NCI-H446 (cell line): ENCODE measurements at regions not wholly inside any gene's neighbourhood (a gene's known extent, or its start where the extent isn't known, plus 50 kb on each side); places are given as distances from the start of the nearest gene placed in this dataset.

Experiments used
- DNase-seq, 2 experiments: peaks; one replicate each; lab custom pipeline; 2025; lab: John Stamatoyannopoulos, UW

GRCh38 chr2:16331772-16332171 is 333.9 kb downstream of the CYRIA start:
- DNase-seq, result no peak

- DNase-seq, result no peak
Measured at GRCh38 chr2:16330982-16331381, 334.7 kb downstream of the CYRIA start.

GRCh38 chr2:16330571-16330970 is 335.1 kb downstream of the CYRIA start:
- DNase-seq, result no peak

- no peak for DNase-seq
Measured at GRCh38 chr2:16330012-16330411, 335.6 kb downstream of the CYRIA start.

- DNase-seq, result no peak
Measured at GRCh38 chr2:16329421-16329820, 336.2 kb downstream of the CYRIA start.

GRCh38 chr2:16328521-16329190 is 337.0 kb downstream of the CYRIA start:
- no peak for DNase-seq

- no peak for DNase-seq
Measured at GRCh38 chr2:16327326-16327725, 338.3 kb downstream of the CYRIA start.

- DNase-seq, result no peak
Measured at GRCh38 chr2:16326711-16327300, 338.8 kb downstream of the CYRIA start.

- DNase-seq, result no peak
Measured at GRCh38 chr2:16325976-16326510, 339.6 kb downstream of the CYRIA start.

GRCh38 chr2:16325016-16325975 is 340.3 kb downstream of the CYRIA start:
- no peak for DNase-seq

- DNase-seq, result no peak
Measured at GRCh38 chr2:16324544-16324937, 341.1 kb downstream of the CYRIA start.

GRCh38 chr2:16323551-16324543 is 341.8 kb downstream of the CYRIA start:
- no peak for DNase-seq

GRCh38 chr2:16323126-16323520 is 342.5 kb downstream of the CYRIA start:
- DNase-seq, result no peak

- no peak for DNase-seq
Measured at GRCh38 chr2:16322308-16323125, 343.1 kb downstream of the CYRIA start.

- DNase-seq, result no peak
Measured at GRCh38 chr2:16321872-16322271, 343.8 kb downstream of the CYRIA start.

- no peak for DNase-seq
Measured at GRCh38 chr2:16321256-16321655, 344.4 kb downstream of the CYRIA start.

- no peak for DNase-seq
Measured at GRCh38 chr2:16320716-16321115, 344.9 kb downstream of the CYRIA start.

GRCh38 chr2:16319551-16320121 is 346.0 kb downstream of the CYRIA start:
- no peak for DNase-seq

- DNase-seq, result no peak
Measured at GRCh38 chr2:16318474-16319195, 347.0 kb downstream of the CYRIA start.
